HuH-7 (cell line): ENCODE measurements at regions not wholly inside any gene's neighbourhood (a gene's known extent, or its start where the extent isn't known, plus 50 kb on each side); places are given as distances from the start of the nearest gene placed in this dataset.
"Not testable (repeated sequence)": the region's sequence is repeated elsewhere in the genome, so short reads cannot be mapped to it uniquely, and the experiment has no call there.

Experiments used
- DNase-seq: peaks from one replicate; pipeline ENCODE4 v3.0.0; 2011; ENCODE audit warnings: low spot score

DNA sequence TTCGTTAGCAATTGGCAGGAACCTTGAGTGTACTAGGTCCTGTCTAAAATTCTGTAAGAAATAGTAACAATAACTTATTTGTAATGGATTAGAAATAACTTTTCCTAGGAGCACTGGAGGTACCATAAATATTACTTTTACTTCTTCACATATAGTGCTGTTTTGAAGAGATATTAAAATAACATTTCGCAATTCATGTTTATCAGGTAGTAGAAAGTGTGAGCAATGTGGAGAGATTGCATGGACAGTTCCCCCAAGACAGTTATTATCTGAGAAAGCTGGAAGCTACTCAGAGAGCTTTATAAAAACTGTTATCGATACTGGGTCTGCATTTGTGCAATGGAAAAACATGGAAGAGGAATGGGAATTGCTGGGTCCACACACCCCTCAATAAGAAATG is 128.5 kb upstream of the KIF26B start:
- no peak for DNase-seq

DNA sequence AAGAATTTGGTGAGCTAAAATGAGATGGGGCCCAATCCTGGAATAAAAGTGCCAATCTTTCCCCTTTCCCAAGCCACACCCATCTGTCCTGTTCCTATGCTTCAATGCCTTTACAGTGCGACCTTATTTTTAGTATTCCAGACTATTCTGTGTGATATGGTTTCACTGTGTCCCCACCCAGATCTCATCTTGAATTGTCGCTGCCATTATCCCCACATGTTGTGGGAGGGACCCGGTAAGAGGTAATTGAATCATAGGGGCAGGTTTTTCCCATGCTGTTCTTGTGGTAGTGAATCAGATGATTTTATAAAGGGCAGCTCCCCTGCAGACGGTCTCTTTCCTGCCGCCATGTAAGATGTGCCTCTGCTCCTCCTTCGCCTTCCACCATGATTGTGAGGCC is 129.3 kb upstream of the KIF26B start:
- no peak for DNase-seq

- no peak for DNase-seq
These were observed 131.6 kb upstream of the KIF26B start for GRCh38 chr1:245023222-245023621.

GRCh38 chr1:245019910-245020486 is 134.8 kb upstream of the KIF26B start:
- DNase-seq = no peak

DNA sequence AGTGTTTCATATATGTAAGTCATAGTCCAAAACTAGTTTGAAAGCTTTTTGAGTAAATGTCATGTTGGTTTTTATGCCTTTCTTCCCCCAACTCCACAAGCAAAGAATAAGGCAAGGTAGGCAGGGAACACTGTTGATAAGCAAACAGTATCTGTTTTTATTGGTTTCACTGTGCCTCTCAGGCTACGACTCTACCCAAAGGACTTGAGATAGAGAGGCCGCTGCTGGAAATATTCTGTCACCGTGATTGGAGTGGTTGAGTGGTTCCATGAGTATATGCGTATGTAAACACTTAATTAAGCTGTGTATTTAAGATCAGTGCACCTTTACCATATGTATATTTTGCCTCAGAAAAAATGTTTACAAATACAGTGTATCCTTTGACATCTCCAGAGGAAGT is 138.1 kb upstream of the KIF26B start:
- DNase-seq = no peak

GRCh38 chr1:245015031-245015430 is 139.8 kb upstream of the KIF26B start:
- no peak for DNase-seq

GRCh38 chr1:245014247-245015029 is 140.3 kb upstream of the KIF26B start:
- DNase-seq = no peak

DNA sequence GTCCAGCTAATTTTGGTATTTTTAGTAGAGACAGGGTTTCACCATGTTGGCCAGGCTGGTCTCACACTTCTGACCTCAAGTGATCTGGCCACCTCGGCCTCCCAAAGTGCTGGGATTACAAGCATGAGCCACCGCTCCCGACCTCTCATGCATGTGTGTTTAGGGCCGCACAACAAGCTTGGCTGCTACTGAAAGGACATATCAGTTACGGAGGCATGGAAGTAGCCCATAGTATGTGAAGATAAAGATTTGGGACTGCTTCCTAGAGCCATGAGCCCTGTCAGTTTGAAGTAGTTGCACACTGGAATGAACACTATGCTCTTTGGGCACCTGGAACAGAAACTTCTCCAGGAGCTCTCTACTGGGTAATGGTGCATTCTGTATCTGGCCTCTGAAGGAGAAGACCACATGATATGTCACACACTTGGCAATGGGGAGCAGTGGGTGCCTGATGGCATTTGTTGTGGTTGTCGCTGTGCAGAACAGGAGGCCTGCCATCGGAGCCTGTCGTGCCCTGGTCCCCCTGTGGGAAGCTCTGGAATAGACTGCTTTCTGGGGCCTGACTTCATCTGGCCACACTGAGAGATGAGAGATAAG is 144.7 kb upstream of the KIF26B start:
- no peak for DNase-seq

- DNase-seq = no peak
These were observed 144.4 kb upstream of the HNRNPU start for GRCh38 chr1:245008761-245009160.

GRCh38 chr1:245007852-245008251 is 143.5 kb upstream of the HNRNPU start:
- DNase-seq = no peak

DNA sequence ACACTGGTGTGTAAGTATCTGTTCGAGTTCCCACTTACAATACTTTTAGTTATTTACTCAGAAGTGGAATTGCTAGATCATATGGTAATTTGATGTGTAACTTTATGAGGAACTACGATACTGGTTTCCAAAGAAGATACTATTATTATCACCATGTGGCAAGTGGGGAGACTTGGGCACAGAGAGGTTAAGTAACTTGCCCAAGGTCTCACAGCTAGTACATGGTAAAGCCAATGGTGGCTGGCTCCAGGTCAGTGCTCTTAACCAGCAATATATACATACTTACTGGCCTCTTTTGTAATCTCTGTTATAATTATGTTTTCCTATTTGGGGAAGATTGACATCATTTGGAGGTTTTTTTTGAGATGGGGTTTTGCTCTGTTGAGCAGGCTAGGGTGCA is 138.9 kb upstream of the HNRNPU start:
- DNase-seq = no peak

- no peak for DNase-seq
These were observed 136.9 kb upstream of the HNRNPU start for GRCh38 chr1:245001252-245001651.

DNA sequence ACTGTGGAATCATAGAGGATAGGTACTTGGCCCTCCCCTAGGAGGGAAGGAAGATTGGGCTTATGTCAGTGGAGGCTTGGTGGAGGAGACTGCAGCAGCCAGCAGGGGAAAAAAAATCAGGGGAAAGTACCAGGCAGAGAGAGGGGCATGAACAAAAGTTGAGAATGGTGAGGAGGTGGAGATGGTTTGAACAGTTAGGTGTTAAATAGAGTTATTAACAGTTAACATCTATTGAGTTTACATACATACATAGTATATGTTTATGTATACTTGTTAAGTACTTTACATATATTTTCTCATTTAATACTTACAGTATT is 136.5 kb upstream of the HNRNPU start:
- DNase-seq = no peak

DNA sequence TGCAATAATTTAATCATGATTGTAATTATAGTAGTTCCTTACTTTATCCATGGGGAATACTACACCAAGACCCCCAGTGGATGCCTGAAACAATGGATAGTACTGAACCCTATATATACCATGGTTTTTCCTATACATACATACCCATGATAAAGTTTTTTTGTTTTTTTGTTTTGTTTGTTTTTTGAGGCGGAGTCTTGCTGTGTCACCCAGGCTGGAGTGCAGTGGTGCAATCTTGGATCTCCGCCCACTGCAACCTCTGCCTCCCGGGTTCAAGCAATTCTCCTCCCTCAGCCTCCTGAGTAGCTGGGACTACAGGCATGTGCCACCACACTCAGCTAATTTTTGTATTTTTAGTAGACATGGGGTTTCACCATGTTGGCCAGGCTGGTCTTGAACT is 135.3 kb upstream of the HNRNPU start:
- not testable (repeated sequence) for DNase-seq

DNA sequence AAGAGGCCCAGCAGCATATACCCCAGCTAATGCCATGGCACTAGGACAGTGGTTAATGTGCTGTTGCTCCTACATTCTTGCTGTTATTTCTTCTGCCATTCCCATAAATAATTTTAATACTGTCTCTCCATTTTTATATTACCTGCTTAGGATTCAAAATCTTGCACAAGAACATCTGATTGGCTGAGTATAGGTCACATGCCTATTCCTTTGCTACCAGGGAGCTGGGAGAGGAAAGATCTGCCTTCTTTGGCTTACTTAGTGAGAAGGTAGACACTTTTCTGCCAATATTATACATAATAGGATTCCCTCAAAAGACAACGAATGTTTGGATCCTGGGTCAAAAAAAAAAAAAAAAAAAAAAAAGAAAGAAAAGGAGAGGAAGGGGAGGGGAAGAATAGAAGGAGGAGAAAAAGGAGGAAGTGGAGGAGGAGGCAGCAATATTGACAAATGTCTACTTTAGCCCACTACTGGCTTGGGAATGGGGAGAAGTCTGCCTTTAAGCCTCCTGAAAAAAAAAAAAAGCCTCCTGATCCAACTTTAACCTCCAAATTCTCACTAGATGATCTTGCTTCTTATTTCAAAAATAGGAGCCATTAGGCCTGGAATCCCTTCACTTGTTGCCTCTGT is 134.5 kb upstream of the HNRNPU start:
- DNase-seq = no peak

DNA sequence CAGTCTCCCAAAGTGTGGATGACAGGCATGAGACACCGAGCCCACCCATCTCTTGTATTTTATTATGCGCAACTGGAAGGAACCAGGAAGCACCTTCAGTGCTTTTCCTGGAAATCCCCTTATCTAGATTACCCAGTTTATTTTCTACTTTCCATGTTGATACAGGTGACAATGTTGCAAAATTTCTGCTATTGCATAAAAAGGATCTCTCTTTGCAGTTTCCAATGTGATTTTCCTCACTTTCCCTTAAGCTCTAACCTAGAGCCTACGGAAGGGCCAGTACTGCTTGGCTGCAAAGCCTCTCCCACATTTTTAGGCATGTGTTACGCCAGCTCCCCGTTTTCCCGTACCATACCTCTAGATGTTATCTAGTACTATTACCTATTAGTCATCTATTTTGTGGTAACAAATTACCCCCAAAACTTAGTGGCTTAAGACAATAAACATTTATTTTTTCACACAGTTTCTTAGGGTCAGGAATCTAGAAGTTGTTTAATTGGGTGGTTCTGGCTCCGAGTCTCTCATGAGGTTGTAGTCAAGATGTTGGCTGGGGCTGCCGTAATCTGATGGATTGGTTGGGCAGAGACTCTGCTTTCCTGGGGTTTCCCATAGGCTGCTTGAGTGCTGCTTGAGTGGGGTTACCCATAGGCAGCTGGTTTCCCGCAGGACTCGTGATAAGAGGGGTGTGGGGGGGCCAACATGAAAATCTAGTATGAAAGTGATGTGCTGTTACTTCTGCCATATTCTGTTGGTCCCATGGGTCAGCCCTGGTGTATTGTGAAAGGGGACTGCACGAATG is 131.5 kb upstream of the HNRNPU start:
- no peak for DNase-seq

GRCh38 chr1:244992833-244993232 is 128.5 kb upstream of the HNRNPU start:
- no peak for DNase-seq

DNA sequence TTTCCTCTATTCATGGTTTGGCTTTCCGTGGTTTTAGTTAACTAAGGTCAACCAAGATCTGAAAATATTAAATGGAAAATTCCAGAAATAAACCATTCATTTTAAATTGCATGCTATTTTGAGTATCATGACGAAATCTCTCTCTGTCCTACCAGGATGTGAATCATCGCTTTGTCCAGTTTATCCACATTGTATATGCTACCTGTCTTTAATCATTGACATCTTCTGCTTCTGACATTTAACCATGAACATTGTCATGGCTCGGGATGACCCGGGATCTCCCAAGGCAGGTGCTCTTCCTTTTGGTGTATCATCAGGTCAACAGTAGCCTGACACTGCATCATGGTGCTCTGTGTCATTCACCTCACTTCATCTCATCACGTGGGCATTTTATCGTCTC is 125.5 kb upstream of the HNRNPU start:
- no peak for DNase-seq

DNA sequence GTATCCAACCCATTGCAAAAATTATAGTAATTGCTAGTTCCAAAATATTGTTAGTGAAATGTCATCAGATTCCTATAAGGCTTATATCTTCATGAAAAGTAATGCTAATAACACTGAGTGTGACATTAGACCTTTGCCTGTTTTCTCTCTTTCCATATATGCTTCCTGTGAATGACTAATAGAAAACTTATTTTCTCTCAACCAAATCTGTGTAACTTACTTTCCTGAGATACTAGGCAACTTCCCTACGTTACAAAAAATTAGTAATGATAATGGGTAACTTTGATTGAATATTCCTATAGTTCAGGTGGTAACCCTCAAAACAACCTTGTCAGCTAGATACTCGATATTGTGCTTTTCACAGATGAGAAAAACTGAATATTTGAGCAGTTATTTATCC is 124.2 kb upstream of the HNRNPU start:
- DNase-seq = no peak

- DNase-seq = no peak
These were observed 116.3 kb upstream of the HNRNPU start for GRCh38 chr1:244980605-244981004.

DNA sequence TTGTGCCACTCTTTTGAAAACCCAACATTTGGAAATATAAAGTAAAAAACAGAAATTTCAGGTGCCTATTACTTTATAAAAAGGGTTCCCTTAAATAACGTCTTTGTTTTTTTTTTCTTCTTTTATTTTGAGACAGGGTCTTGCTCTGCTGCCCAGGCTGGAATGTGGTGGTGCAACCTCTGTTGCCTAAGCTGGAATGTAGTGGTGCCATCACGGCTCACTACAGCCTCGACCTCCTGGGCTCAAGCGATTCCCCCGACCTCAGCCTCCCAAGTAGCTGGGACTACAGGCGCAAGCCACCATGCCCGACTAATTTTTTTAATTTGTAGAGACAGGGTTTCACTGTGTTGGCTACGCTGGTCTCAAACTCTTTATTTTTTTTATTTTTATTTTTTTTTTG is 110.2 kb upstream of the HNRNPU start:
- no peak for DNase-seq

- no peak for DNase-seq
These were observed 109.8 kb upstream of the HNRNPU start for GRCh38 chr1:244974106-244974505.
